ENCODE measurements at regions not wholly inside any gene's neighbourhood (a gene's known extent, or its start where the extent isn't known, plus 50 kb on each side); places are given as distances from the start of the nearest gene placed in this dataset.

DNA sequence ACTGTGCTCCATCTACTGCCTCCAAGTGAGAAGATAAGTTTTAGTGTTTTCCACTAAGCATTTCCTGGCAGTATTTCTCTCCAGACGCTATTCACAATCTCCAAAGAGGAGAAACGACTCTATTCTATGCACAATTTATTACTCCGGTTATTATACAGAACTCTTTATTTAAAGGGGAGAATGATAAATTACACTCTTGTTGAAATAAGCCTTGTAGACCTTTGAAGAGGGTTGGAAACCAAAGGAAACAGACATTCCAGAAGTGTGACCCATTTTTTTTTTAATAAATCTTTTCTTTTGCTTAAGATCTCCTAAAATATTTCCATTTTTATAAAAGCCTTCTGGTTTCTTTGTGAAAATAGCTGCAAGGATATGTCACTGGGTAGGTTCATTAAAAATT, 76.1 kb upstream of the HDAC9 start:
- no peak for ATAC-seq
- H3K27ac ChIP-seq (ENCODE audit: control insufficient read depth, insufficient read depth): no peak overlapping the region
- TF ChIP-seq CEBPB (IDR thresholded peaks at IDR 0.05; ENCODE audit: borderline replicate concordance in 1 of 2, low read depth in 2 of 2, low read length in 2 of 2) (no peak), TAF1 (IDR thresholded peaks at IDR 0.05; ENCODE audit: borderline replicate concordance, low read depth, low read length) (no peak), SMAD1 (IDR thresholded peaks at IDR 0.05; ENCODE audit: low read depth, partially characterized antibody) (no peak), NFYB (IDR thresholded peaks at IDR 0.05; ENCODE audit: insufficient read depth, low read depth, low read length) (no peak), NR2C1 (IDR thresholded peaks at IDR 0.05) (no peak), HDAC6 (IDR thresholded peaks at IDR 0.05; ENCODE audit: unreplicated experiment) (no peak), ZNF622 (IDR thresholded peaks at IDR 0.05) (no peak), SIX5 (IDR thresholded peaks at IDR 0.05; ENCODE audit: low read depth, low read length, severe bottlenecking) (no peak), FOS (IDR thresholded peaks at IDR 0.05; ENCODE audit: borderline replicate concordance, extremely low read depth, insufficient read length) (no peak), DPF2 (IDR thresholded peaks at IDR 0.05) (no peak), RAD21 (IDR thresholded peaks at IDR 0.05; ENCODE audit: insufficient read depth, low read depth, low read length) (no peak), NFXL1 (IDR thresholded peaks at IDR 0.05; ENCODE audit: borderline replicate concordance) (no peak), BHLHE40 (IDR thresholded peaks at IDR 0.05; ENCODE audit: borderline replicate concordance in 1 of 2, low read depth in 2 of 2, low read length in 1 of 2) (no peak)
- TF ChIP-seq, protein P1, sequence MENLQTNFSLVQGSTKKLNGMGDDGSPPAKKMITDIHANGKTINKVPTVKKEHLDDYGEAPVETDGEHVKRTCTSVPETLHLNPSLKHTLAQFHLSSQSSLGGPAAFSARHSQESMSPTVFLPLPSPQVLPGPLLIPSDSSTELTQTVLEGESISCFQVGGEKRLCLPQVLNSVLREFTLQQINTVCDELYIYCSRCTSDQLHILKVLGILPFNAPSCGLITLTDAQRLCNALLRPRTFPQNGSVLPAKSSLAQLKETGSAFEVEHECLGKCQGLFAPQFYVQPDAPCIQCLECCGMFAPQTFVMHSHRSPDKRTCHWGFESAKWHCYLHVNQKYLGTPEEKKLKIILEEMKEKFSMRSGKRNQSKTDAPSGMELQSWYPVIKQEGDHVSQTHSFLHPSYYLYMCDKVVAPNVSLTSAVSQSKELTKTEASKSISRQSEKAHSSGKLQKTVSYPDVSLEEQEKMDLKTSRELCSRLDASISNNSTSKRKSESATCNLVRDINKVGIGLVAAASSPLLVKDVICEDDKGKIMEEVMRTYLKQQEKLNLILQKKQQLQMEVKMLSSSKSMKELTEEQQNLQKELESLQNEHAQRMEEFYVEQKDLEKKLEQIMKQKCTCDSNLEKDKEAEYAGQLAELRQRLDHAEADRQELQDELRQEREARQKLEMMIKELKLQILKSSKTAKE (IDR thresholded peaks at IDR 0.05; ENCODE audit: low read depth, poor library complexity, severe bottlenecking): no peak
- no peaks in the 10 kb centered on the region for H3K27me3 ChIP-seq (replicated peaks in 1 of 2; ENCODE audit: control insufficient read depth in 2 of 2, insufficient read depth in 2 of 2, low read length in 1 of 2)
- H4K20me1 ChIP-seq (ENCODE audit: control insufficient read depth, insufficient read depth): no peaks in the 10 kb centered on the region
- in situ Hi-C loops (cut with MboI) (no loop called here), intact Hi-C loops (cut with micrococcal nuclease; ENCODE audit: unreplicated experiment) (no loop called here)
- BruUV-seq (replicated peaks): no TSS peak
- ChIA-PET CTCF (no interaction called here), SMC1A (ENCODE audit: uncharacterized antibody, unreplicated experiment) (no interaction called here), POLR2A (no interaction called here), RAD21 (ENCODE audit: unreplicated experiment) (no interaction called here)
- DNase-seq (ENCODE audit: low read depth, low spot score): no peak
- H3K4me1 ChIP-seq (ENCODE audit: control insufficient read depth, insufficient read depth, low read length): no peaks in the 10 kb centered on the region
- H3K4me3 ChIP-seq: no peak overlapping the region
- H3K9ac ChIP-seq (ENCODE audit: control insufficient read depth, insufficient read depth, low read length): no peak overlapping the region
- no peaks in the 10 kb centered on the region for H3K36me3 ChIP-seq (ENCODE audit: control insufficient read depth in 2 of 2, insufficient read depth in 2 of 2, low read length in 1 of 2)
- H3K9me3 ChIP-seq (replicated peaks; ENCODE audit: control insufficient read depth, insufficient read depth, low read length): no peaks in the 10 kb centered on the region
- 79% methylated on average over 3 of the region's 3 CpGs for WGBS (ENCODE audit: insufficient coverage, insufficient replicate concordance, low lambda C conversion rate, missing lambda C conversion rate)
- no peak overlapping the region for H2AFZ ChIP-seq (ENCODE audit: control insufficient read depth, low read depth, low read length)
- no peak for FAIRE-seq
- H3K79me2 ChIP-seq (ENCODE audit: control insufficient read depth, insufficient read depth, low read length): no peaks in the 10 kb centered on the region
- H3K4me2 ChIP-seq (ENCODE audit: control insufficient read depth, insufficient read depth): no peak overlapping the region
